IMR-90 (cell line): ENCODE measurements at regions not wholly inside any gene's neighbourhood (a gene's known extent, or its start where the extent isn't known, plus 50 kb on each side); places are given as distances from the start of the nearest gene placed in this dataset.

Source experiments
- BHLHE40 ChIP-seq: fragments of 150-350 bp; IDR thresholded peaks from 2 replicates; pipeline ENCODE4 v1.6.1; 2016; ENCODE audit warnings: mild to moderate bottlenecking, low read depth, low read length
- CHD1 ChIP-seq: IDR thresholded peaks from 2 replicates; pipeline ENCODE4 v1.6.1; 2012; ENCODE audit warnings: low read depth, low read length, improper control_type of control experiment
- CTCF ChIP-seq: conservative IDR thresholded peaks from 2 replicates; pipeline ENCODE4 v1.5.1; 2012; ENCODE audit warnings: mild to moderate bottlenecking, low read depth, low read length, improper control_type of control experiment
- FOS ChIP-seq: fragments of 150-350 bp; IDR thresholded peaks from 2 replicates; pipeline ENCODE4 v1.6.1; 2016; ENCODE audit warnings: low read depth, low read length
- MAFK ChIP-seq: IDR thresholded peaks from 2 replicates; pipeline ENCODE4 v1.6.1; 2012; ENCODE audit warnings: low read depth, low read length, improper control_type of control experiment
- NFE2L2 ChIP-seq: fragments of 150-350 bp; IDR thresholded peaks from 2 replicates; pipeline ENCODE4 v1.6.1; 2016; ENCODE audit warnings: low read depth, mild to moderate bottlenecking, low read length
- POLR2A ChIP-seq: IDR thresholded peaks from 2 replicates; pipeline ENCODE4 v1.6.1; 2012; ENCODE audit warnings: mild to moderate bottlenecking, low read depth, low read length
- RAD21 ChIP-seq: IDR thresholded peaks from 2 replicates; pipeline ENCODE4 v1.6.1; 2012; ENCODE audit warnings: low read length, improper control_type of control experiment
- RCOR1 ChIP-seq: IDR thresholded peaks from 2 replicates; pipeline ENCODE4 v1.6.1; 2012; ENCODE audit warnings: mild to moderate bottlenecking, low read length, improper control_type of control experiment; ENCODE audit not compliant: insufficient replicate concordance
- RFX5 ChIP-seq: IDR thresholded peaks from 2 replicates; pipeline ENCODE4 v1.8.0; 2012; ENCODE audit warnings: low read depth, mild to moderate bottlenecking, low read length, moderate library complexity
- SMC3 ChIP-seq: fragments of 150-350 bp; IDR thresholded peaks from 2 replicates; pipeline ENCODE4 v1.6.1; 2016; ENCODE audit warnings: low read depth, mild to moderate bottlenecking, antibody characterized with exemption, low read length, moderate library complexity
- USF2 ChIP-seq: fragments of 150-350 bp; IDR thresholded peaks from 2 replicates; pipeline ENCODE4 v1.6.1; 2017; ENCODE audit warnings: mild to moderate bottlenecking, antibody characterized with exemption, low read length, low read depth

GRCh38 chr6:68040780-68041179 is 594.3 kb upstream of the ADGRB3 start:
- TF ChIP-seq CTCF = no peak
- no peak for TF ChIP-seq RFX5
- no peak for TF ChIP-seq BHLHE40
- TF ChIP-seq POLR2A = no peak
- TF ChIP-seq USF2 = no peak
- no peak for TF ChIP-seq CHD1
- no peak for TF ChIP-seq SMC3
- TF ChIP-seq RAD21 = no peak
- TF ChIP-seq RCOR1 = no peak
- TF ChIP-seq FOS = no peak
- no peak for TF ChIP-seq NFE2L2
- no peak for TF ChIP-seq MAFK
